GM12872 (cell line): ENCODE measurements at regions not wholly inside any gene's neighbourhood (a gene's known extent, or its start where the extent isn't known, plus 50 kb on each side); places are given as distances from the start of the nearest gene placed in this dataset.

Experiments
- TF ChIP-seq, protein P1 (sequence below): IDR thresholded peaks from 3 replicates; pipeline ENCODE4 v1.5.1; 2011; ENCODE audit warnings: low read depth, mild to moderate bottlenecking, low read length, moderate library complexity; ENCODE audit not compliant: insufficient read depth

DNA sequence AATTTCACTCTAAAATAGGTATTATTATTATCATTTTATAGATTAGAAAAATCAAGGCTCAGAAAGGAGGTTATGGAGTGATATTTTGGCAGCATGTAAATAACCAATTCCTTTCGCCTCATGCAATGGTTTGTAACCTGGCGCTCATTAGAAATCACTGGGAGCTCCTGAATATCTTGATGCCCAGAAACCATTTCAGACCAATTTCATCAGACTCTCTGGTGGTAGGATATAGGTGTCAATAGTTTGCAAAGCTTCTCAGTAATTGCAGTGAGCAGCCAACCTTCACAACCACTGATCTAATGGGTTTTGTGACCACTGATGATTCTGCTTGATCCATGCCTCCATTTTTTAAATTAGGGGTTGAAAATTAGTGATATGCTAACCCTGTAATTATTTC lies 57.8 kb upstream of the ZC3H12C start:
- TF ChIP-seq, protein P1, sequence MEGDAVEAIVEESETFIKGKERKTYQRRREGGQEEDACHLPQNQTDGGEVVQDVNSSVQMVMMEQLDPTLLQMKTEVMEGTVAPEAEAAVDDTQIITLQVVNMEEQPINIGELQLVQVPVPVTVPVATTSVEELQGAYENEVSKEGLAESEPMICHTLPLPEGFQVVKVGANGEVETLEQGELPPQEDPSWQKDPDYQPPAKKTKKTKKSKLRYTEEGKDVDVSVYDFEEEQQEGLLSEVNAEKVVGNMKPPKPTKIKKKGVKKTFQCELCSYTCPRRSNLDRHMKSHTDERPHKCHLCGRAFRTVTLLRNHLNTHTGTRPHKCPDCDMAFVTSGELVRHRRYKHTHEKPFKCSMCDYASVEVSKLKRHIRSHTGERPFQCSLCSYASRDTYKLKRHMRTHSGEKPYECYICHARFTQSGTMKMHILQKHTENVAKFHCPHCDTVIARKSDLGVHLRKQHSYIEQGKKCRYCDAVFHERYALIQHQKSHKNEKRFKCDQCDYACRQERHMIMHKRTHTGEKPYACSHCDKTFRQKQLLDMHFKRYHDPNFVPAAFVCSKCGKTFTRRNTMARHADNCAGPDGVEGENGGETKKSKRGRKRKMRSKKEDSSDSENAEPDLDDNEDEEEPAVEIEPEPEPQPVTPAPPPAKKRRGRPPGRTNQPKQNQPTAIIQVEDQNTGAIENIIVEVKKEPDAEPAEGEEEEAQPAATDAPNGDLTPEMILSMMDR = no peak

DNA sequence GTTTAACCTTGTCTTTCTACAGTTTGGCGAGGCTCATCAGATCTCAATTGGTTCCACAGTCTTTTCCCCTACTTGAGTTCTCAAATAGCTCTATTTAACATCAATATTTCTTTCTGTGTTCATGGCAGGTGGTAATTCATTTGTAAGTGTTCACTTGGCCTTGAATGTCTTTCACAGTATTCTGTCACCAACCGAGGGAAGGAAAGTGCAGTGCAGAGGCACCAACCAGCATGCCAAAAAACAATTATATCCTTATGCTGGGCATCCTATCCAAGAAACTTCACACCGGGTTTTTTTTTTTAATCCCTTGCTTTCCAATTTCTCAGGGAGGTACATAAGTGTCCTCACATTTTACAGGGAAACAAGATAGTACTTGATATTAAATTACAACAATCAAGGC lies 55.0 kb upstream of the ZC3H12C start:
- TF ChIP-seq, protein P1 = no peak
